Muscle layer of colon (tissue), 2 donors: ENCODE measurements at regions not wholly inside any gene's neighbourhood (a gene's known extent, or its start where the extent isn't known, plus 50 kb on each side); places are given as distances from the start of the nearest gene placed in this dataset.

Experiments used
- H3K27ac ChIP-seq: one replicate; pipeline ENCODE4 v1.7.0; 2013; ENCODE audit warnings: low read depth, mild to moderate bottlenecking, low read length, moderate library complexity
- H3K27me3 ChIP-seq, 2 donors: one replicate each; pipeline ENCODE4 v1.7.0; 2013; ENCODE audit warnings: low read length in 2 of 2, mild to moderate bottlenecking in 2 of 2; ENCODE audit not compliant: insufficient read depth in 2 of 2, control insufficient read depth in 1 of 2
- H3K36me3 ChIP-seq: one replicate; pipeline ENCODE4 v1.7.0; 2013; ENCODE audit warnings: mild to moderate bottlenecking, low read length; ENCODE audit not compliant: insufficient read depth
- H3K4me1 ChIP-seq: one replicate; pipeline ENCODE4 v1.7.0; 2013; ENCODE audit warnings: mild to moderate bottlenecking, low read length; ENCODE audit not compliant: insufficient read depth
- H3K4me3 ChIP-seq, 2 donors: one replicate each; pipeline ENCODE4 v1.7.0; 2013; ENCODE audit warnings: low read length in 2 of 2, low read depth in 1 of 2, mild to moderate bottlenecking in 1 of 2, moderate library complexity in 1 of 2
- H3K9ac ChIP-seq: one replicate; pipeline ENCODE4 v1.7.0; 2013; ENCODE audit warnings: low read length
- H3K9me3 ChIP-seq: one replicate; pipeline ENCODE4 v1.7.0; 2013; ENCODE audit warnings: mild to moderate bottlenecking, low read length
- donor health status: abdominal sarcoma.
- donor health status: Adenocarcinoma of cecum.

- H3K27ac ChIP-seq: no peak overlapping the region
- H3K9ac ChIP-seq: no peak overlapping the region
- no peaks in the 10 kb centered on the region for H3K36me3 ChIP-seq
- no peaks in the 10 kb centered on the region for H3K9me3 ChIP-seq
- H3K4me3 ChIP-seq: no peak overlapping the region
- no peaks in the 10 kb centered on the region for H3K4me1 ChIP-seq
- no peaks in the 10 kb centered on the region for H3K27me3 ChIP-seq
Observed at GRCh38 chr10:111706331-111706730, 477.2 kb downstream of the GPAM start.

- Histone ChIP-seq H3K4me1 (no peaks in the 10 kb centered on the region), H3K9ac (no peak overlapping the region), H3K27ac (no peak overlapping the region), H3K27me3 (no peaks in the 10 kb centered on the region), H3K36me3 (no peaks in the 10 kb centered on the region), H3K4me3 (no peak overlapping the region), H3K9me3 (no peaks in the 10 kb centered on the region)
Observed at GRCh38 chr10:111707076-111707475, 476.5 kb downstream of the GPAM start.

GRCh38 chr10:111709603-111710002, 474.0 kb downstream of the GPAM start:
- Histone ChIP-seq H3K36me3 (no peaks in the 10 kb centered on the region), H3K27ac (no peak overlapping the region), H3K4me3 (no peak overlapping the region), H3K4me1 (no peaks in the 10 kb centered on the region), H3K9ac (no peak overlapping the region), H3K9me3 (no peaks in the 10 kb centered on the region), H3K27me3 (no peaks in the 10 kb centered on the region)

- no peaks in the 10 kb centered on the region for H3K27me3 ChIP-seq
- no peaks in the 10 kb centered on the region for H3K4me1 ChIP-seq
- H3K27ac ChIP-seq: no peak overlapping the region
- H3K4me3 ChIP-seq: no peak overlapping the region
- no peak overlapping the region for H3K9ac ChIP-seq
- no peaks in the 10 kb centered on the region for H3K36me3 ChIP-seq
- H3K9me3 ChIP-seq: no peaks in the 10 kb centered on the region
Observed at GRCh38 chr10:111716032-111716431, 467.5 kb downstream of the GPAM start.

GRCh38 chr10:111724121-111724520, 459.4 kb downstream of the GPAM start:
- no peak overlapping the region for H3K9ac ChIP-seq
- no peaks in the 10 kb centered on the region for H3K36me3 ChIP-seq
- H3K9me3 ChIP-seq: no peaks in the 10 kb centered on the region
- no peak overlapping the region for H3K4me3 ChIP-seq
- no peaks in the 10 kb centered on the region for H3K4me1 ChIP-seq
- no peak overlapping the region for H3K27ac ChIP-seq
- H3K27me3 ChIP-seq: no peaks in the 10 kb centered on the region

GRCh38 chr10:111725050-111725449, 458.5 kb downstream of the GPAM start:
- Histone ChIP-seq H3K36me3 (no peaks in the 10 kb centered on the region), H3K4me1 (no peaks in the 10 kb centered on the region), H3K27ac (no peak overlapping the region), H3K9me3 (no peaks in the 10 kb centered on the region), H3K27me3 (no peaks in the 10 kb centered on the region), H3K9ac (no peak overlapping the region), H3K4me3 (no peak overlapping the region)

GRCh38 chr10:111732166-111732785, 451.3 kb downstream of the GPAM start:
- Histone ChIP-seq H3K9ac (no peak overlapping the region), H3K27ac (no peak overlapping the region), H3K9me3 (no peaks in the 10 kb centered on the region), H3K27me3 (no peaks in the 10 kb centered on the region), H3K4me3 (no peak overlapping the region), H3K36me3 (no peaks in the 10 kb centered on the region), H3K4me1 (no peaks in the 10 kb centered on the region)

GRCh38 chr10:111739125-111739873, 444.3 kb downstream of the GPAM start:
- H3K4me1 ChIP-seq: no peaks in the 10 kb centered on the region
- no peaks in the 10 kb centered on the region for H3K36me3 ChIP-seq
- H3K9ac ChIP-seq: no peak overlapping the region
- no peaks in the 10 kb centered on the region for H3K27me3 ChIP-seq
- H3K4me3 ChIP-seq: no peak overlapping the region
- no peaks in the 10 kb centered on the region for H3K9me3 ChIP-seq
- H3K27ac ChIP-seq: no peak overlapping the region

- H3K4me3 ChIP-seq: no peak overlapping the region
- H3K9me3 ChIP-seq: no peaks in the 10 kb centered on the region
- H3K4me1 ChIP-seq: no peaks in the 10 kb centered on the region
- no peak overlapping the region for H3K27ac ChIP-seq
- no peaks in the 10 kb centered on the region for H3K36me3 ChIP-seq
- no peak overlapping the region for H3K9ac ChIP-seq
- H3K27me3 ChIP-seq: no peaks in the 10 kb centered on the region
Observed at GRCh38 chr10:111739874-111740139, 443.8 kb downstream of the GPAM start.

GRCh38 chr10:111745982-111746381, 437.6 kb downstream of the GPAM start:
- no peaks in the 10 kb centered on the region for H3K36me3 ChIP-seq
- H3K4me3 ChIP-seq: no peak overlapping the region
- H3K4me1 ChIP-seq: no peaks in the 10 kb centered on the region
- H3K27ac ChIP-seq: no peak overlapping the region
- H3K27me3 ChIP-seq: no peaks in the 10 kb centered on the region
- no peak overlapping the region for H3K9ac ChIP-seq
- no peaks in the 10 kb centered on the region for H3K9me3 ChIP-seq

GRCh38 chr10:111747751-111748150, 435.8 kb downstream of the GPAM start:
- H3K27ac ChIP-seq: no peak overlapping the region
- no peaks in the 10 kb centered on the region for H3K36me3 ChIP-seq
- no peak overlapping the region for H3K9ac ChIP-seq
- no peak overlapping the region for H3K4me3 ChIP-seq
- H3K9me3 ChIP-seq: no peaks in the 10 kb centered on the region
- H3K27me3 ChIP-seq: no peaks in the 10 kb centered on the region
- no peaks in the 10 kb centered on the region for H3K4me1 ChIP-seq

GRCh38 chr10:111748184-111748583, 435.4 kb downstream of the GPAM start:
- Histone ChIP-seq H3K27me3 (no peaks in the 10 kb centered on the region), H3K27ac (no peak overlapping the region), H3K36me3 (no peaks in the 10 kb centered on the region), H3K4me3 (no peak overlapping the region), H3K9ac (no peak overlapping the region), H3K9me3 (no peaks in the 10 kb centered on the region), H3K4me1 (no peaks in the 10 kb centered on the region)
